ENCODE measurements at regions not wholly inside any gene's neighbourhood (a gene's known extent, or its start where the extent isn't known, plus 50 kb on each side); places are given as distances from the start of the nearest gene placed in this dataset.

DNA sequence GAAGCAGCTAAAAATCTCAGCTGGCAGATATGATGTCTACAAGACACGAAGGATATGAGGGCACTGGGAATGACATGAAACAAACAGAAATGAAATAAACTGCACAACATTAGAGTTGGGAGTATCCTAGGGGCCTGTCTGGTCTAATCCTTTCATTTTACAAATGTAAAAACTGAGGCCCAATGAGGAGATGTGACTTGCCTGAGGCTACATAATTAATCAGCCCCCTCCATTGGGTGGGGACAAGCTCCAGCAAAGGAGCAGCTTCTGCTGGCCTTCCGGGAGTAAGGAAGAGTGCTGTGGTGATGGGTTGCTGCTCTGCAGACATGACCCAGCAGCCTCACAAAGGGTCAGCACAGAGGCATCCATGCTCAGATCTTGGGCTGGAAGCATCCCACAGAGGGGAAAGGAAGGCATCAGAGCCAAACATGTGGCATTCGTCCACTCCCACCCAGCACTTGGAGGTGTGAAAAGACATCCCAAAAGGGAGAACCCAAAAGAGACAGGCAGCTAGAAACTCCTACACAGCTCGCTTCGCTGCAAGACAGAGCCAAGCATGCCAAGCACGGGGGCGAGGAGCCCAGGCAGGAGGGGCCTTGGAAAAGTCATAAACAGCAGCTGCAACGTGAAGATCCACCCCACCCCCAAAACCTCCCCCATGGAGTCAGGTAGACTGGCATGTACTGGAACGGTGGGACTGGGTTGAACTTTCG is 183.7 kb downstream of the UNC5CL start:
- BruUV-seq (replicated peaks) = no TSS peak
- WGBS (ENCODE audit: low lambda C conversion rate) = 15% methylated on average over 10 of the region's 10 CpGs
- intact Hi-C loops (cut with micrococcal nuclease; ENCODE audit: unreplicated experiment) = no loop called here
- no peak overlapping the region for H3K4me2 ChIP-seq (ENCODE audit: low read depth, low read length)
- CTCF ChIA-PET (ENCODE audit: low intra/inter-chr PET ratio, low total read pairs) = no interaction called here
- no peaks in the 10 kb centered on the region for H3K79me2 ChIP-seq (ENCODE audit: insufficient read depth, low read length)
- no peak overlapping the region for H3K27ac ChIP-seq (ENCODE audit: extremely low read length, insufficient read depth, low read length)
- no peaks in the 10 kb centered on the region for H3K4me1 ChIP-seq (ENCODE audit: insufficient read depth, low read length)
- no peaks in the 10 kb centered on the region for H3K36me3 ChIP-seq (replicated peaks in 1 of 2; ENCODE audit: control insufficient read depth in 1 of 2, insufficient read depth in 2 of 2, low read length in 2 of 2)
- H3K9me3 ChIP-seq (ENCODE audit: low read length) = no peaks in the 10 kb centered on the region
- ATAC-seq = no peak
- TF ChIP-seq, protein P1, sequence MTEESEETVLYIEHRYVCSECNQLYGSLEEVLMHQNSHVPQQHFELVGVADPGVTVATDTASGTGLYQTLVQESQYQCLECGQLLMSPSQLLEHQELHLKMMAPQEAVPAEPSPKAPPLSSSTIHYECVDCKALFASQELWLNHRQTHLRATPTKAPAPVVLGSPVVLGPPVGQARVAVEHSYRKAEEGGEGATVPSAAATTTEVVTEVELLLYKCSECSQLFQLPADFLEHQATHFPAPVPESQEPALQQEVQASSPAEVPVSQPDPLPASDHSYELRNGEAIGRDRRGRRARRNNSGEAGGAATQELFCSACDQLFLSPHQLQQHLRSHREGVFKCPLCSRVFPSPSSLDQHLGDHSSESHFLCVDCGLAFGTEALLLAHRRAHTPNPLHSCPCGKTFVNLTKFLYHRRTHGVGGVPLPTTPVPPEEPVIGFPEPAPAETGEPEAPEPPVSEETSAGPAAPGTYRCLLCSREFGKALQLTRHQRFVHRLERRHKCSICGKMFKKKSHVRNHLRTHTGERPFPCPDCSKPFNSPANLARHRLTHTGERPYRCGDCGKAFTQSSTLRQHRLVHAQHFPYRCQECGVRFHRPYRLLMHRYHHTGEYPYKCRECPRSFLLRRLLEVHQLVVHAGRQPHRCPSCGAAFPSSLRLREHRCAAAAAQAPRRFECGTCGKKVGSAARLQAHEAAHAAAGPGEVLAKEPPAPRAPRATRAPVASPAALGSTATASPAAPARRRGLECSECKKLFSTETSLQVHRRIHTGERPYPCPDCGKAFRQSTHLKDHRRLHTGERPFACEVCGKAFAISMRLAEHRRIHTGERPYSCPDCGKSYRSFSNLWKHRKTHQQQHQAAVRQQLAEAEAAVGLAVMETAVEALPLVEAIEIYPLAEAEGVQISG (CRISPR knock-in tag; IDR thresholded peaks at IDR 0.05) = no peak
- no peak for TF ChIP-seq CHD4 (IDR thresholded peaks at IDR 0.05; ENCODE audit: borderline replicate concordance, low read length)
- TF ChIP-seq PCBP2 (optimal IDR thresholded peaks at IDR 0.05; ENCODE audit: low read depth, low read length, poor library complexity, severe bottlenecking) = no peak
- TF ChIP-seq ZNF768 (CRISPR knock-in tag; IDR thresholded peaks at IDR 0.05) = no peak
- no peak for TF ChIP-seq SRSF9 (IDR thresholded peaks at IDR 0.05; ENCODE audit: borderline replicate concordance, insufficient read depth, low read depth, low read length, poor library complexity, severe bottlenecking)
- no peak for FAIRE-seq
- H3K27me3 ChIP-seq (ENCODE audit: control insufficient read depth in 1 of 2, insufficient read depth in 2 of 2, low read length in 2 of 2) = 0 out of 5 replicates have a peak, but pooled peaks cover 0 to 5% of the 10 kb centered on the region in 2 experiments
- no peak for DNase-seq (ENCODE audit: low spot score)
- H4K20me1 ChIP-seq (ENCODE audit: insufficient read depth, low read length) = no peaks in the 10 kb centered on the region
- POLR2A ChIA-PET = no interaction called here
- H2AFZ ChIP-seq (ENCODE audit: low read length) = no peak overlapping the region
- in situ Hi-C loops (cut with HindIII; ENCODE audit: extremely low pct_ligation_motif_present, low pct_unique_long_range_greater_than_20kb) = no loop called here
- no peak overlapping the region for H3K9ac ChIP-seq (ENCODE audit: insufficient read depth, low read depth, low read length)
- no peak overlapping the region for H3K4me3 ChIP-seq (replicated peaks in 1 of 3; ENCODE audit: insufficient read depth in 1 of 3, low read depth in 2 of 3, low read length in 3 of 3)
